ENCODE measurements at regions not wholly inside any gene's neighbourhood (a gene's known extent, or its start where the extent isn't known, plus 50 kb on each side); places are given as distances from the start of the nearest gene placed in this dataset.

- ATAC-seq, result no peak
- DNase-seq, result no peak
- intact Hi-C loops (cut with DNase I), result no loop called here
- Histone ChIP-seq H3K4me3 (no peak overlapping the region), H3K4me1 (peaks cover 8% of the 10 kb centered on the region), H3K27me3 (no peaks in the 10 kb centered on the region), H3K27ac (no peak overlapping the region), H3K36me3 (replicated peaks in 1 of 2; ENCODE audit: insufficient read depth in 1 of 2, low read depth in 2 of 2) (no peaks in the 10 kb centered on the region), H3K9me3 (no peaks in the 10 kb centered on the region)
- 70 to 71% methylated on average over 2 of the region's 2 CpGs for WGBS, 2 donors
- TF ChIP-seq, protein P1, sequence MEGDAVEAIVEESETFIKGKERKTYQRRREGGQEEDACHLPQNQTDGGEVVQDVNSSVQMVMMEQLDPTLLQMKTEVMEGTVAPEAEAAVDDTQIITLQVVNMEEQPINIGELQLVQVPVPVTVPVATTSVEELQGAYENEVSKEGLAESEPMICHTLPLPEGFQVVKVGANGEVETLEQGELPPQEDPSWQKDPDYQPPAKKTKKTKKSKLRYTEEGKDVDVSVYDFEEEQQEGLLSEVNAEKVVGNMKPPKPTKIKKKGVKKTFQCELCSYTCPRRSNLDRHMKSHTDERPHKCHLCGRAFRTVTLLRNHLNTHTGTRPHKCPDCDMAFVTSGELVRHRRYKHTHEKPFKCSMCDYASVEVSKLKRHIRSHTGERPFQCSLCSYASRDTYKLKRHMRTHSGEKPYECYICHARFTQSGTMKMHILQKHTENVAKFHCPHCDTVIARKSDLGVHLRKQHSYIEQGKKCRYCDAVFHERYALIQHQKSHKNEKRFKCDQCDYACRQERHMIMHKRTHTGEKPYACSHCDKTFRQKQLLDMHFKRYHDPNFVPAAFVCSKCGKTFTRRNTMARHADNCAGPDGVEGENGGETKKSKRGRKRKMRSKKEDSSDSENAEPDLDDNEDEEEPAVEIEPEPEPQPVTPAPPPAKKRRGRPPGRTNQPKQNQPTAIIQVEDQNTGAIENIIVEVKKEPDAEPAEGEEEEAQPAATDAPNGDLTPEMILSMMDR (IDR thresholded peaks at IDR 0.05), result no peak
- no peak for TF ChIP-seq POLR2A (IDR thresholded peaks at IDR 0.05)
Observed at GRCh38 chr14:58731465-58732293, 93.9 kb downstream of the DACT1 start.

DNA sequence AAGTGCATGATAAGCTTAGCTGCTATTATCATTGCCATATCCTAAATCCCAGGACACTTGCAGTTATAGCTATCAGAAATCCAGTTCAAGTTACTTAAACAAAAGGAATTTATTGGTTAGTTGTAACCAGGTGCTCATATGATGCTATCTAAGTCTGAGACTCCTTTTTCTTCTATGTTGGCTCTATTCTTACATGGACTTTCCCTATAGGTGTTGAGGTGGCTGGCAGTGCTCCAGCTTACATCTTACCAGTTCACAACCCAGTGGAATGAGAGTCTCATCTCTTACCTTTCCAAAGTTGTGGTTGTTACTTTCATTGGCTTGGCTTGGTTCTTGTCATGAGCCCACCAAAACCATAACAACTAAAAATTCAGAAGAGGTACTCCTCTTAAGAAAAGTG is 94.6 kb downstream of the DACT1 start:
- no peaks in the 10 kb centered on the region for H3K9me3 ChIP-seq
- H3K4me1 ChIP-seq, result peaks cover 8% of the 10 kb centered on the region
- no peaks in the 10 kb centered on the region for H3K27me3 ChIP-seq
- H3K36me3 ChIP-seq (replicated peaks in 1 of 2; ENCODE audit: insufficient read depth in 1 of 2, low read depth in 2 of 2), result no peaks in the 10 kb centered on the region
- H3K4me3 ChIP-seq, result no peak overlapping the region
- no peak for DNase-seq
- TF ChIP-seq POLR2A (IDR thresholded peaks at IDR 0.05), result no peak
- TF ChIP-seq, protein P1 (IDR thresholded peaks at IDR 0.05), result no peak
- no peak for ATAC-seq
- no peak overlapping the region for H3K27ac ChIP-seq
- intact Hi-C loops (cut with DNase I), result no loop called here

- peaks cover 8% of the 10 kb centered on the region for H3K4me1 ChIP-seq
- H3K27ac ChIP-seq, result no peak overlapping the region
- no peaks in the 10 kb centered on the region for H3K27me3 ChIP-seq
- DNase-seq (no peak), ATAC-seq (no peak)
- no peaks in the 10 kb centered on the region for H3K36me3 ChIP-seq (replicated peaks in 1 of 2; ENCODE audit: insufficient read depth in 1 of 2, low read depth in 2 of 2)
- TF ChIP-seq POLR2A (IDR thresholded peaks at IDR 0.05), result no peak
- TF ChIP-seq, protein P1 (IDR thresholded peaks at IDR 0.05), result no peak
- H3K9me3 ChIP-seq, result no peaks in the 10 kb centered on the region
- WGBS, 2 donors, result 27 to 49% methylated on average over 1 of the region's 1 CpG
- H3K4me3 ChIP-seq, result no peak overlapping the region
- intact Hi-C loops (cut with DNase I), result no loop called here
Observed at GRCh38 chr14:58733451-58734208, 95.9 kb downstream of the DACT1 start.

GRCh38 chr14:58735596-58735995 is 97.8 kb downstream of the DACT1 start:
- H3K4me1 ChIP-seq, result peaks cover 8% of the 10 kb centered on the region
- no peak for TF ChIP-seq POLR2A (IDR thresholded peaks at IDR 0.05)
- TF ChIP-seq, protein P1 (IDR thresholded peaks at IDR 0.05), result no peak
- no peak overlapping the region for H3K4me3 ChIP-seq
- no peaks in the 10 kb centered on the region for H3K27me3 ChIP-seq
- no peak for DNase-seq
- no peaks in the 10 kb centered on the region for H3K9me3 ChIP-seq
- no peaks in the 10 kb centered on the region for H3K36me3 ChIP-seq (replicated peaks in 1 of 2; ENCODE audit: insufficient read depth in 1 of 2, low read depth in 2 of 2)
- no peak for ATAC-seq
- 62 to 67% methylated on average over 4 of the region's 4 CpGs for WGBS, 2 donors
- no peak overlapping the region for H3K27ac ChIP-seq
- intact Hi-C loops (cut with DNase I), result no loop called here
